IMR-90 (cell line): ENCODE measurements at regions not wholly inside any gene's neighbourhood (a gene's known extent, or its start where the extent isn't known, plus 50 kb on each side); places are given as distances from the start of the nearest gene placed in this dataset.

Experiments used
- ATAC-seq: fragments of 200-7000 bp; cut with Tn5 transposase; 2 replicates; pipeline ENCODE4 v1.9.1; 2020; ENCODE audit warnings: low read depth, mild to moderate bottlenecking, moderate library complexity
- BruUV-seq: library from RNA; stranded (reverse); fragments of 400-500 nt; replicated peaks from 2 replicates; lab custom pipeline; 2021; lab: Mats Ljungman, UMichigan
- CTCF ChIA-PET: fragments of 300-600 bp; formaldehyde crosslinking; extraction: SDS; loops from one replicate; lab custom pipeline; 2021; ENCODE audit warnings: antibody characterized with exemption; lab: Yijun Ruan, JAX
- POLR2A ChIA-PET: fragments of 300-600 bp; sonication (Branson Sonifier 250); formaldehyde crosslinking; loops from one replicate; lab custom pipeline; 2022; ENCODE audit warnings: antibody characterized with exemption; ENCODE audit not compliant: unreplicated experiment; lab: Charles Lee
- DNase-seq: peaks from one replicate; pipeline ENCODE4 v3.0.0; 2013
- H2AFZ ChIP-seq: replicated peaks from 2 replicates; pipeline ENCODE3; 2013; ENCODE audit warnings: low read length, mild to moderate bottlenecking; ENCODE audit not compliant: poor library complexity
- H2AK5ac ChIP-seq: 2 replicates; pipeline ENCODE4 v1.6.1; 2013; ENCODE audit warnings: low read depth, low read length, inconsistent platforms
- H2AK9ac ChIP-seq: replicated peaks from 2 replicates; pipeline ENCODE3; 2013; ENCODE audit warnings: mild to moderate bottlenecking, low read depth, low read length, moderate library complexity; ENCODE audit not compliant: poor library complexity
- H2BK120ac ChIP-seq: 2 replicates; pipeline ENCODE4 v1.6.1; 2013; ENCODE audit warnings: low read depth, low read length, inconsistent platforms
- H2BK15ac ChIP-seq: 3 replicates; pipeline ENCODE4 v1.6.1; 2013; ENCODE audit warnings: low read depth, low read length, inconsistent platforms
- H2BK20ac ChIP-seq: 2 replicates; pipeline ENCODE4 v1.6.1; 2013; ENCODE audit warnings: low read depth, mild to moderate bottlenecking, inconsistent platforms, low read length, moderate library complexity
- H2BK5ac ChIP-seq: 2 replicates; pipeline ENCODE4 v1.6.1; 2013; ENCODE audit warnings: mild to moderate bottlenecking, low read depth, low read length, inconsistent platforms; ENCODE audit not compliant: poor library complexity, severe bottlenecking
- H3K14ac ChIP-seq: replicated peaks from 2 replicates; pipeline ENCODE4 v1.6.1; 2013; ENCODE audit warnings: low read depth, low read length, inconsistent platforms
- H3K18ac ChIP-seq: 2 replicates; pipeline ENCODE4 v1.6.1; 2013; ENCODE audit warnings: low read depth, low read length, control low read depth
- H3K23ac ChIP-seq: 2 replicates; pipeline ENCODE4 v1.6.1; 2013; ENCODE audit warnings: low read depth, low read length, inconsistent platforms
- H3K27ac ChIP-seq: 2 replicates; pipeline ENCODE4 v1.5.1; 2013; ENCODE audit warnings: mild to moderate bottlenecking, control low read depth, low read length; ENCODE audit not compliant: insufficient read depth
- H3K27me3 ChIP-seq: 2 replicates; pipeline ENCODE4 v1.6.1; 2013; ENCODE audit warnings: low read length; ENCODE audit not compliant: control insufficient read depth, insufficient read depth
- H3K36me3 ChIP-seq: 2 replicates; pipeline ENCODE4 v1.6.1; 2013; ENCODE audit warnings: low read length, mixed read lengths; ENCODE audit not compliant: control insufficient read depth, insufficient read depth
- H3K4ac ChIP-seq: 2 replicates; pipeline ENCODE4 v1.6.1; 2013; ENCODE audit warnings: low read depth, low read length, inconsistent platforms
- H3K4me1 ChIP-seq: 2 replicates; pipeline ENCODE4 v1.6.1; 2013; ENCODE audit warnings: low read length, mixed read lengths; ENCODE audit not compliant: control insufficient read depth, insufficient read depth
- H3K4me2 ChIP-seq: 2 replicates; pipeline ENCODE4 v1.6.1; 2013; ENCODE audit warnings: low read depth, mild to moderate bottlenecking, control low read depth, low read length, moderate library complexity
- H3K4me3 ChIP-seq: 2 replicates; pipeline ENCODE4 v1.5.1; 2013; ENCODE audit warnings: low read depth, mild to moderate bottlenecking, control low read depth, low read length, moderate library complexity; ENCODE audit not compliant: insufficient read depth
- H3K56ac ChIP-seq: 2 replicates; pipeline ENCODE4 v1.6.1; 2013; ENCODE audit warnings: low read length, inconsistent platforms; ENCODE audit not compliant: insufficient read depth; ENCODE audit errors: extremely low read depth
- H3K79me1 ChIP-seq, 2 experiments: 2 replicates each; pipeline ENCODE4 v1.6.1; 2013; ENCODE audit warnings: low read length in 2 of 2, inconsistent platforms in 1 of 2, low read depth in 1 of 2
- H3K9ac ChIP-seq: 2 replicates; pipeline ENCODE4 v1.6.1; 2013; ENCODE audit warnings: low read depth, low read length, control low read depth
- H3K9me1 ChIP-seq: 2 replicates; pipeline ENCODE4 v1.6.1; 2013; ENCODE audit warnings: low read length, inconsistent platforms; ENCODE audit not compliant: insufficient read depth
- H3K9me3 ChIP-seq: 2 replicates; pipeline ENCODE4 v1.6.1; 2013; ENCODE audit warnings: low read length; ENCODE audit not compliant: control insufficient read depth, insufficient read depth
- H4K20me1 ChIP-seq: 2 replicates; pipeline ENCODE4 v1.6.1; 2013; ENCODE audit warnings: low read length, inconsistent platforms; ENCODE audit not compliant: insufficient read depth
- H4K5ac ChIP-seq: 2 replicates; pipeline ENCODE4 v1.6.1; 2013; ENCODE audit warnings: mild to moderate bottlenecking, low read depth, low read length, control low read depth
- H4K8ac ChIP-seq, 2 experiments: 2 replicates each; pipeline ENCODE4 v1.6.1; 2013; ENCODE audit warnings: low read depth in 2 of 2, low read length in 2 of 2, control low read depth in 1 of 2, inconsistent platforms in 1 of 2
- H4K91ac ChIP-seq: 2 replicates; pipeline ENCODE4 v1.6.1; 2013; ENCODE audit warnings: low read depth, low read length, inconsistent platforms; ENCODE audit not compliant: insufficient read depth
- BHLHE40 ChIP-seq: fragments of 150-350 bp; IDR thresholded peaks from 2 replicates; pipeline ENCODE4 v1.6.1; 2016; ENCODE audit warnings: mild to moderate bottlenecking, low read depth, low read length
- CEBPB ChIP-seq: IDR thresholded peaks from 2 replicates; pipeline ENCODE4 v1.6.1; 2012; ENCODE audit warnings: low read depth, low read length, improper control_type of control experiment
- CHD1 ChIP-seq: IDR thresholded peaks from 2 replicates; pipeline ENCODE4 v1.6.1; 2012; ENCODE audit warnings: low read depth, low read length, improper control_type of control experiment
- ELK1 ChIP-seq: fragments of 150-350 bp; IDR thresholded peaks from 2 replicates; pipeline ENCODE4 v1.6.1; 2016; ENCODE audit warnings: low read depth, mild to moderate bottlenecking, low read length, moderate library complexity, borderline replicate concordance
- FOS ChIP-seq: fragments of 150-350 bp; IDR thresholded peaks from 2 replicates; pipeline ENCODE4 v1.6.1; 2016; ENCODE audit warnings: low read depth, low read length
- MAFK ChIP-seq: IDR thresholded peaks from 2 replicates; pipeline ENCODE4 v1.6.1; 2012; ENCODE audit warnings: low read depth, low read length, improper control_type of control experiment
- MAZ ChIP-seq: IDR thresholded peaks from 2 replicates; pipeline ENCODE4 v1.6.1; 2012; ENCODE audit warnings: low read depth, mild to moderate bottlenecking, low read length, improper control_type of control experiment, moderate library complexity, borderline replicate concordance
- MXI1 ChIP-seq: IDR thresholded peaks from 2 replicates; pipeline ENCODE4 v1.6.1; 2012; ENCODE audit warnings: low read depth, mild to moderate bottlenecking, low read length, moderate library complexity, borderline replicate concordance
- NFE2L2 ChIP-seq: fragments of 150-350 bp; IDR thresholded peaks from 2 replicates; pipeline ENCODE4 v1.6.1; 2016; ENCODE audit warnings: low read depth, mild to moderate bottlenecking, low read length
- POLR2A ChIP-seq: IDR thresholded peaks from 2 replicates; pipeline ENCODE4 v1.6.1; 2012; ENCODE audit warnings: mild to moderate bottlenecking, low read depth, low read length
- RAD21 ChIP-seq: IDR thresholded peaks from 2 replicates; pipeline ENCODE4 v1.6.1; 2012; ENCODE audit warnings: low read length, improper control_type of control experiment
- RCOR1 ChIP-seq: IDR thresholded peaks from 2 replicates; pipeline ENCODE4 v1.6.1; 2012; ENCODE audit warnings: mild to moderate bottlenecking, low read length, improper control_type of control experiment; ENCODE audit not compliant: insufficient replicate concordance
- RFX5 ChIP-seq: IDR thresholded peaks from 2 replicates; pipeline ENCODE4 v1.8.0; 2012; ENCODE audit warnings: low read depth, mild to moderate bottlenecking, low read length, moderate library complexity
- SMC3 ChIP-seq: fragments of 150-350 bp; IDR thresholded peaks from 2 replicates; pipeline ENCODE4 v1.6.1; 2016; ENCODE audit warnings: low read depth, mild to moderate bottlenecking, antibody characterized with exemption, low read length, moderate library complexity
- USF2 ChIP-seq: fragments of 150-350 bp; IDR thresholded peaks from 2 replicates; pipeline ENCODE4 v1.6.1; 2017; ENCODE audit warnings: mild to moderate bottlenecking, antibody characterized with exemption, low read length, low read depth
- WGBS, 2 experiments: methylation state at CpG; one replicate each; pipeline versions ENCODE4 v1.1.5 to v1.1.7; 2013; ENCODE audit warnings: missing lambda C conversion rate in 2 of 2; ENCODE audit not compliant: insufficient read length in 1 of 2; ENCODE audit errors: extremely low coverage in 2 of 2; 5-methylcytosine and 5-hydroxymethylcytosine counted together
- dilution Hi-C: fragments of 300-500 bp; cut with HindIII; formaldehyde crosslinking; loops from one replicate; pipeline ENCODE4 v1.14.3; 2018; ENCODE audit warnings: low sequenced_read_pairs; ENCODE audit not compliant: unreplicated experiment
- in situ Hi-C: fragments of 300-500 bp; cut with MboI; formaldehyde crosslinking; loops from 3 replicates; pipeline ENCODE4 v1.14.3; 2019; ENCODE audit warnings: low sequenced_read_pairs, inconsistent platforms, mixed read lengths
- intact Hi-C: fragments of 100-400 bp; cut with micrococcal nuclease; formaldehyde crosslinking; loops from 2 replicates; pipeline ENCODE4 v1.10.0; 2022
- TF ChIP-seq, protein P1 (sequence below): conservative IDR thresholded peaks from 2 replicates; pipeline ENCODE4 v1.5.1; 2012; ENCODE audit warnings: mild to moderate bottlenecking, low read depth, low read length, improper control_type of control experiment

- H3K27ac ChIP-seq: no peak overlapping the region
- in situ Hi-C loops (no loop called here), dilution Hi-C loops (no loop called here), intact Hi-C loops (no loop called here)
- CTCF ChIA-PET: no interaction called here
- H2AK9ac ChIP-seq: no peak overlapping the region
- H4K20me1 ChIP-seq: no peaks in the 10 kb centered on the region
- H2BK5ac ChIP-seq: no peak overlapping the region
- H3K27me3 ChIP-seq: no peaks in the 10 kb centered on the region; the same call in 1 of the 2 replicates
- H2BK20ac ChIP-seq: no peak overlapping the region
- H3K36me3 ChIP-seq: no peaks in the 10 kb centered on the region
- no CpG with 5 or more reads among the region's 2 CpGs for WGBS, 2 experiments
- ATAC-seq: no peak
- no peak overlapping the region for H4K91ac ChIP-seq
- DNase-seq: no peak
- H2BK15ac ChIP-seq: no peak overlapping the region
- no peaks in the 10 kb centered on the region for H3K9me3 ChIP-seq
- H3K79me1 ChIP-seq: no peaks in the 10 kb centered on the region
- BruUV-seq: no TSS peak
- no peak overlapping the region for H3K9ac ChIP-seq
- TF ChIP-seq MAFK: no peak
- no peak for TF ChIP-seq BHLHE40
- TF ChIP-seq, protein P1, sequence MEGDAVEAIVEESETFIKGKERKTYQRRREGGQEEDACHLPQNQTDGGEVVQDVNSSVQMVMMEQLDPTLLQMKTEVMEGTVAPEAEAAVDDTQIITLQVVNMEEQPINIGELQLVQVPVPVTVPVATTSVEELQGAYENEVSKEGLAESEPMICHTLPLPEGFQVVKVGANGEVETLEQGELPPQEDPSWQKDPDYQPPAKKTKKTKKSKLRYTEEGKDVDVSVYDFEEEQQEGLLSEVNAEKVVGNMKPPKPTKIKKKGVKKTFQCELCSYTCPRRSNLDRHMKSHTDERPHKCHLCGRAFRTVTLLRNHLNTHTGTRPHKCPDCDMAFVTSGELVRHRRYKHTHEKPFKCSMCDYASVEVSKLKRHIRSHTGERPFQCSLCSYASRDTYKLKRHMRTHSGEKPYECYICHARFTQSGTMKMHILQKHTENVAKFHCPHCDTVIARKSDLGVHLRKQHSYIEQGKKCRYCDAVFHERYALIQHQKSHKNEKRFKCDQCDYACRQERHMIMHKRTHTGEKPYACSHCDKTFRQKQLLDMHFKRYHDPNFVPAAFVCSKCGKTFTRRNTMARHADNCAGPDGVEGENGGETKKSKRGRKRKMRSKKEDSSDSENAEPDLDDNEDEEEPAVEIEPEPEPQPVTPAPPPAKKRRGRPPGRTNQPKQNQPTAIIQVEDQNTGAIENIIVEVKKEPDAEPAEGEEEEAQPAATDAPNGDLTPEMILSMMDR: no peak
- TF ChIP-seq NFE2L2: no peak
- no peak for TF ChIP-seq POLR2A
- TF ChIP-seq SMC3: no peak
- TF ChIP-seq CHD1: no peak
- no peak for TF ChIP-seq RAD21
- no peak for TF ChIP-seq CEBPB
- TF ChIP-seq FOS: no peak
- no peak for TF ChIP-seq MXI1
- no peak for TF ChIP-seq MAZ
- no peak for TF ChIP-seq ELK1
- no peak for TF ChIP-seq RCOR1
- TF ChIP-seq USF2: no peak
- no peak for TF ChIP-seq RFX5
- no peaks in the 10 kb centered on the region for H3K9me1 ChIP-seq
- POLR2A ChIA-PET: no interaction called here
- H3K4me3 ChIP-seq: no peak overlapping the region
- no peak overlapping the region for H3K56ac ChIP-seq
- H2AK5ac ChIP-seq: no peak overlapping the region
- no peak overlapping the region for H3K18ac ChIP-seq
- no peak overlapping the region for H3K23ac ChIP-seq
- H2AFZ ChIP-seq: no peak overlapping the region
- no peak overlapping the region for H2BK120ac ChIP-seq
- no peak overlapping the region for H3K4me2 ChIP-seq
- H3K14ac ChIP-seq: no peak overlapping the region
- H4K5ac ChIP-seq: no peak overlapping the region
- H3K4me1 ChIP-seq: no peaks in the 10 kb centered on the region
- H4K8ac ChIP-seq: no peak overlapping the region
- H3K4ac ChIP-seq: no peak overlapping the region
These were observed 347.6 kb upstream of the SMIM21 start for GRCh38 chr18:75775121-75775520.
